ENCODE measurements at regions not wholly inside any gene's neighbourhood (a gene's known extent, or its start where the extent isn't known, plus 50 kb on each side); places are given as distances from the start of the nearest gene placed in this dataset.

DNA sequence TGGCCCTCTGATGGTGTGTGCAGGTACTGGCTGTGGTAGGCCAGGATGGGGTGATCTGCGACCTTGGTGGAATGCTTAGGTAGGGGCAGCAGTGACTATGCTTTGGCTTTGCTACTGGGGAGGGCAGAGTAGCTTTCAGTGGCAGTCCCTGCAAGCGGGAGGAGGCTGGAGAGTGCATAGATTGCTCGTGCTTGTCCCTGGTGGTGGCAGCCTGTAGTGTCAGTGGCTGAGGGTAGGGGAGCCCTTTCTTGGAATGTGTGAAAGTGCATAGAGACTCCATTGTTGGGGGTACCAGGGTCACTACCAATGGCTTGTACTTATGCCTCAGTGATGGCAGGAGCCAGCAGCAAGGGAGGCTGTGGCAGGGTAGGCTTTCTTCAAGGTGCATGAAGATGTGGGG, 582.6 kb downstream of the MRPL39 start:
- TF ChIP-seq, protein P1, sequence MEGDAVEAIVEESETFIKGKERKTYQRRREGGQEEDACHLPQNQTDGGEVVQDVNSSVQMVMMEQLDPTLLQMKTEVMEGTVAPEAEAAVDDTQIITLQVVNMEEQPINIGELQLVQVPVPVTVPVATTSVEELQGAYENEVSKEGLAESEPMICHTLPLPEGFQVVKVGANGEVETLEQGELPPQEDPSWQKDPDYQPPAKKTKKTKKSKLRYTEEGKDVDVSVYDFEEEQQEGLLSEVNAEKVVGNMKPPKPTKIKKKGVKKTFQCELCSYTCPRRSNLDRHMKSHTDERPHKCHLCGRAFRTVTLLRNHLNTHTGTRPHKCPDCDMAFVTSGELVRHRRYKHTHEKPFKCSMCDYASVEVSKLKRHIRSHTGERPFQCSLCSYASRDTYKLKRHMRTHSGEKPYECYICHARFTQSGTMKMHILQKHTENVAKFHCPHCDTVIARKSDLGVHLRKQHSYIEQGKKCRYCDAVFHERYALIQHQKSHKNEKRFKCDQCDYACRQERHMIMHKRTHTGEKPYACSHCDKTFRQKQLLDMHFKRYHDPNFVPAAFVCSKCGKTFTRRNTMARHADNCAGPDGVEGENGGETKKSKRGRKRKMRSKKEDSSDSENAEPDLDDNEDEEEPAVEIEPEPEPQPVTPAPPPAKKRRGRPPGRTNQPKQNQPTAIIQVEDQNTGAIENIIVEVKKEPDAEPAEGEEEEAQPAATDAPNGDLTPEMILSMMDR (IDR thresholded peaks at IDR 0.05; ENCODE audit: low read length) = no peak
- TF ChIP-seq EZH2phosphoT487 (IDR thresholded peaks at IDR 0.05; ENCODE audit: low read length) (no peak), EZH2 (optimal IDR thresholded peaks at IDR 0.05; ENCODE audit: low read depth, low read length) (no peak)
